IMR-90 (cell line): ENCODE measurements at regions not wholly inside any gene's neighbourhood (a gene's known extent, or its start where the extent isn't known, plus 50 kb on each side); places are given as distances from the start of the nearest gene placed in this dataset.

ENCODE experiments used
- ATAC-seq: fragments of 200-7000 bp; cut with Tn5 transposase; 2 replicates; pipeline ENCODE4 v1.9.1; 2020; ENCODE audit warnings: low read depth, mild to moderate bottlenecking, moderate library complexity
- BruUV-seq: library from RNA; stranded (reverse); fragments of 400-500 nt; replicated peaks from 2 replicates; lab custom pipeline; 2021; lab: Mats Ljungman, UMichigan
- CTCF ChIA-PET: fragments of 300-600 bp; formaldehyde crosslinking; extraction: SDS; loops from one replicate; lab custom pipeline; 2021; ENCODE audit warnings: antibody characterized with exemption; lab: Yijun Ruan, JAX
- POLR2A ChIA-PET: fragments of 300-600 bp; sonication (Branson Sonifier 250); formaldehyde crosslinking; loops from one replicate; lab custom pipeline; 2022; ENCODE audit warnings: antibody characterized with exemption; ENCODE audit not compliant: unreplicated experiment; lab: Charles Lee
- DNase-seq: peaks from one replicate; pipeline ENCODE4 v3.0.0; 2013
- H2AFZ ChIP-seq: replicated peaks from 2 replicates; pipeline ENCODE3; 2013; ENCODE audit warnings: low read length, mild to moderate bottlenecking; ENCODE audit not compliant: poor library complexity
- H2AK5ac ChIP-seq: 2 replicates; pipeline ENCODE4 v1.6.1; 2013; ENCODE audit warnings: low read depth, low read length, inconsistent platforms
- H2AK9ac ChIP-seq: replicated peaks from 2 replicates; pipeline ENCODE3; 2013; ENCODE audit warnings: mild to moderate bottlenecking, low read depth, low read length, moderate library complexity; ENCODE audit not compliant: poor library complexity
- H2BK120ac ChIP-seq: 2 replicates; pipeline ENCODE4 v1.6.1; 2013; ENCODE audit warnings: low read depth, low read length, inconsistent platforms
- H2BK15ac ChIP-seq: 3 replicates; pipeline ENCODE4 v1.6.1; 2013; ENCODE audit warnings: low read depth, low read length, inconsistent platforms
- H2BK20ac ChIP-seq: 2 replicates; pipeline ENCODE4 v1.6.1; 2013; ENCODE audit warnings: low read depth, mild to moderate bottlenecking, inconsistent platforms, low read length, moderate library complexity
- H2BK5ac ChIP-seq: 2 replicates; pipeline ENCODE4 v1.6.1; 2013; ENCODE audit warnings: mild to moderate bottlenecking, low read depth, low read length, inconsistent platforms; ENCODE audit not compliant: poor library complexity, severe bottlenecking
- H3K14ac ChIP-seq: replicated peaks from 2 replicates; pipeline ENCODE4 v1.6.1; 2013; ENCODE audit warnings: low read depth, low read length, inconsistent platforms
- H3K18ac ChIP-seq: 2 replicates; pipeline ENCODE4 v1.6.1; 2013; ENCODE audit warnings: low read depth, low read length, control low read depth
- H3K23ac ChIP-seq: 2 replicates; pipeline ENCODE4 v1.6.1; 2013; ENCODE audit warnings: low read depth, low read length, inconsistent platforms
- H3K27ac ChIP-seq: 2 replicates; pipeline ENCODE4 v1.5.1; 2013; ENCODE audit warnings: mild to moderate bottlenecking, control low read depth, low read length; ENCODE audit not compliant: insufficient read depth
- H3K27me3 ChIP-seq: 2 replicates; pipeline ENCODE4 v1.6.1; 2013; ENCODE audit warnings: low read length; ENCODE audit not compliant: control insufficient read depth, insufficient read depth
- H3K36me3 ChIP-seq: 2 replicates; pipeline ENCODE4 v1.6.1; 2013; ENCODE audit warnings: low read length, mixed read lengths; ENCODE audit not compliant: control insufficient read depth, insufficient read depth
- H3K4ac ChIP-seq: 2 replicates; pipeline ENCODE4 v1.6.1; 2013; ENCODE audit warnings: low read depth, low read length, inconsistent platforms
- H3K4me1 ChIP-seq: 2 replicates; pipeline ENCODE4 v1.6.1; 2013; ENCODE audit warnings: low read length, mixed read lengths; ENCODE audit not compliant: control insufficient read depth, insufficient read depth
- H3K4me2 ChIP-seq: 2 replicates; pipeline ENCODE4 v1.6.1; 2013; ENCODE audit warnings: low read depth, mild to moderate bottlenecking, control low read depth, low read length, moderate library complexity
- H3K4me3 ChIP-seq: 2 replicates; pipeline ENCODE4 v1.5.1; 2013; ENCODE audit warnings: low read depth, mild to moderate bottlenecking, control low read depth, low read length, moderate library complexity; ENCODE audit not compliant: insufficient read depth
- H3K56ac ChIP-seq: 2 replicates; pipeline ENCODE4 v1.6.1; 2013; ENCODE audit warnings: low read length, inconsistent platforms; ENCODE audit not compliant: insufficient read depth; ENCODE audit errors: extremely low read depth
- H3K79me1 ChIP-seq, 2 experiments: 2 replicates each; pipeline ENCODE4 v1.6.1; 2013; ENCODE audit warnings: low read length in 2 of 2, inconsistent platforms in 1 of 2, low read depth in 1 of 2
- H3K9ac ChIP-seq: 2 replicates; pipeline ENCODE4 v1.6.1; 2013; ENCODE audit warnings: low read depth, low read length, control low read depth
- H3K9me1 ChIP-seq: 2 replicates; pipeline ENCODE4 v1.6.1; 2013; ENCODE audit warnings: low read length, inconsistent platforms; ENCODE audit not compliant: insufficient read depth
- H3K9me3 ChIP-seq: 2 replicates; pipeline ENCODE4 v1.6.1; 2013; ENCODE audit warnings: low read length; ENCODE audit not compliant: control insufficient read depth, insufficient read depth
- H4K20me1 ChIP-seq: 2 replicates; pipeline ENCODE4 v1.6.1; 2013; ENCODE audit warnings: low read length, inconsistent platforms; ENCODE audit not compliant: insufficient read depth
- H4K5ac ChIP-seq: 2 replicates; pipeline ENCODE4 v1.6.1; 2013; ENCODE audit warnings: mild to moderate bottlenecking, low read depth, low read length, control low read depth
- H4K8ac ChIP-seq, 2 experiments: 2 replicates each; pipeline ENCODE4 v1.6.1; 2013; ENCODE audit warnings: low read depth in 2 of 2, low read length in 2 of 2, control low read depth in 1 of 2, inconsistent platforms in 1 of 2
- H4K91ac ChIP-seq: 2 replicates; pipeline ENCODE4 v1.6.1; 2013; ENCODE audit warnings: low read depth, low read length, inconsistent platforms; ENCODE audit not compliant: insufficient read depth
- BHLHE40 ChIP-seq: fragments of 150-350 bp; IDR thresholded peaks from 2 replicates; pipeline ENCODE4 v1.6.1; 2016; ENCODE audit warnings: mild to moderate bottlenecking, low read depth, low read length
- CEBPB ChIP-seq: IDR thresholded peaks from 2 replicates; pipeline ENCODE4 v1.6.1; 2012; ENCODE audit warnings: low read depth, low read length, improper control_type of control experiment
- CHD1 ChIP-seq: IDR thresholded peaks from 2 replicates; pipeline ENCODE4 v1.6.1; 2012; ENCODE audit warnings: low read depth, low read length, improper control_type of control experiment
- ELK1 ChIP-seq: fragments of 150-350 bp; IDR thresholded peaks from 2 replicates; pipeline ENCODE4 v1.6.1; 2016; ENCODE audit warnings: low read depth, mild to moderate bottlenecking, low read length, moderate library complexity, borderline replicate concordance
- FOS ChIP-seq: fragments of 150-350 bp; IDR thresholded peaks from 2 replicates; pipeline ENCODE4 v1.6.1; 2016; ENCODE audit warnings: low read depth, low read length
- MAFK ChIP-seq: IDR thresholded peaks from 2 replicates; pipeline ENCODE4 v1.6.1; 2012; ENCODE audit warnings: low read depth, low read length, improper control_type of control experiment
- MAZ ChIP-seq: IDR thresholded peaks from 2 replicates; pipeline ENCODE4 v1.6.1; 2012; ENCODE audit warnings: low read depth, mild to moderate bottlenecking, low read length, improper control_type of control experiment, moderate library complexity, borderline replicate concordance
- MXI1 ChIP-seq: IDR thresholded peaks from 2 replicates; pipeline ENCODE4 v1.6.1; 2012; ENCODE audit warnings: low read depth, mild to moderate bottlenecking, low read length, moderate library complexity, borderline replicate concordance
- NFE2L2 ChIP-seq: fragments of 150-350 bp; IDR thresholded peaks from 2 replicates; pipeline ENCODE4 v1.6.1; 2016; ENCODE audit warnings: low read depth, mild to moderate bottlenecking, low read length
- POLR2A ChIP-seq: IDR thresholded peaks from 2 replicates; pipeline ENCODE4 v1.6.1; 2012; ENCODE audit warnings: mild to moderate bottlenecking, low read depth, low read length
- RAD21 ChIP-seq: IDR thresholded peaks from 2 replicates; pipeline ENCODE4 v1.6.1; 2012; ENCODE audit warnings: low read length, improper control_type of control experiment
- RCOR1 ChIP-seq: IDR thresholded peaks from 2 replicates; pipeline ENCODE4 v1.6.1; 2012; ENCODE audit warnings: mild to moderate bottlenecking, low read length, improper control_type of control experiment; ENCODE audit not compliant: insufficient replicate concordance
- RFX5 ChIP-seq: IDR thresholded peaks from 2 replicates; pipeline ENCODE4 v1.8.0; 2012; ENCODE audit warnings: low read depth, mild to moderate bottlenecking, low read length, moderate library complexity
- SMC3 ChIP-seq: fragments of 150-350 bp; IDR thresholded peaks from 2 replicates; pipeline ENCODE4 v1.6.1; 2016; ENCODE audit warnings: low read depth, mild to moderate bottlenecking, antibody characterized with exemption, low read length, moderate library complexity
- USF2 ChIP-seq: fragments of 150-350 bp; IDR thresholded peaks from 2 replicates; pipeline ENCODE4 v1.6.1; 2017; ENCODE audit warnings: mild to moderate bottlenecking, antibody characterized with exemption, low read length, low read depth
- WGBS, 2 experiments: methylation state at CpG; one replicate each; pipeline versions ENCODE4 v1.1.5 to v1.1.7; 2013; ENCODE audit warnings: missing lambda C conversion rate in 2 of 2; ENCODE audit not compliant: insufficient read length in 1 of 2; ENCODE audit errors: extremely low coverage in 2 of 2; 5-methylcytosine and 5-hydroxymethylcytosine counted together
- dilution Hi-C: fragments of 300-500 bp; cut with HindIII; formaldehyde crosslinking; loops from one replicate; pipeline ENCODE4 v1.14.3; 2018; ENCODE audit warnings: low sequenced_read_pairs; ENCODE audit not compliant: unreplicated experiment
- in situ Hi-C: fragments of 300-500 bp; cut with MboI; formaldehyde crosslinking; loops from 3 replicates; pipeline ENCODE4 v1.14.3; 2019; ENCODE audit warnings: low sequenced_read_pairs, inconsistent platforms, mixed read lengths
- intact Hi-C: fragments of 100-400 bp; cut with micrococcal nuclease; formaldehyde crosslinking; loops from 2 replicates; pipeline ENCODE4 v1.10.0; 2022
- TF ChIP-seq, protein P1 (sequence below): conservative IDR thresholded peaks from 2 replicates; pipeline ENCODE4 v1.5.1; 2012; ENCODE audit warnings: mild to moderate bottlenecking, low read depth, low read length, improper control_type of control experiment

- dilution Hi-C loops: no loop called here
- Histone ChIP-seq H3K4me1 (no peaks in the 10 kb centered on the region), H3K27me3 (no peaks in the 10 kb centered on the region), H3K23ac (no peak overlapping the region), H3K4ac (no peak overlapping the region), H2AK5ac (no peak overlapping the region), H3K56ac (no peak overlapping the region), H2BK20ac (no peak overlapping the region), H3K79me1 (no peaks in the 10 kb centered on the region), H4K20me1 (no peaks in the 10 kb centered on the region), H3K4me3 (no peak overlapping the region), H2BK15ac (no peak overlapping the region), H3K4me2 (no peak overlapping the region), H2AK9ac (no peak overlapping the region), H4K8ac (no peak overlapping the region), H4K5ac (no peak overlapping the region), H3K36me3 (no peaks in the 10 kb centered on the region), H3K9me1 (no peaks in the 10 kb centered on the region), H2BK120ac (no peak overlapping the region), H3K27ac (no peak overlapping the region), H3K18ac (no peak overlapping the region), H3K14ac (no peak overlapping the region), H3K9me3 (peaks cover 75% of the 10 kb centered on the region), H2AFZ (no peak overlapping the region), H3K9ac (no peak overlapping the region), H2BK5ac (no peak overlapping the region), H4K91ac (no peak overlapping the region)
- ATAC-seq (no peak), DNase-seq (no peak)
- 14% methylated on average over 1 of the region's 1 CpG; no CpG with 5 or more reads in 1 of the 2 experiments for WGBS, 2 experiments
- ChIA-PET POLR2A (no interaction called here), CTCF (no interaction called here)
- intact Hi-C loops: no loop called here
- BruUV-seq: no TSS peak
- in situ Hi-C loops: no loop called here
- TF ChIP-seq RAD21: no peak
- no peak for TF ChIP-seq BHLHE40
- no peak for TF ChIP-seq FOS
- TF ChIP-seq SMC3: no peak
- no peak for TF ChIP-seq NFE2L2
- TF ChIP-seq MAFK: no peak
- no peak for TF ChIP-seq POLR2A
- no peak for TF ChIP-seq MXI1
- no peak for TF ChIP-seq CEBPB
- TF ChIP-seq, protein P1, sequence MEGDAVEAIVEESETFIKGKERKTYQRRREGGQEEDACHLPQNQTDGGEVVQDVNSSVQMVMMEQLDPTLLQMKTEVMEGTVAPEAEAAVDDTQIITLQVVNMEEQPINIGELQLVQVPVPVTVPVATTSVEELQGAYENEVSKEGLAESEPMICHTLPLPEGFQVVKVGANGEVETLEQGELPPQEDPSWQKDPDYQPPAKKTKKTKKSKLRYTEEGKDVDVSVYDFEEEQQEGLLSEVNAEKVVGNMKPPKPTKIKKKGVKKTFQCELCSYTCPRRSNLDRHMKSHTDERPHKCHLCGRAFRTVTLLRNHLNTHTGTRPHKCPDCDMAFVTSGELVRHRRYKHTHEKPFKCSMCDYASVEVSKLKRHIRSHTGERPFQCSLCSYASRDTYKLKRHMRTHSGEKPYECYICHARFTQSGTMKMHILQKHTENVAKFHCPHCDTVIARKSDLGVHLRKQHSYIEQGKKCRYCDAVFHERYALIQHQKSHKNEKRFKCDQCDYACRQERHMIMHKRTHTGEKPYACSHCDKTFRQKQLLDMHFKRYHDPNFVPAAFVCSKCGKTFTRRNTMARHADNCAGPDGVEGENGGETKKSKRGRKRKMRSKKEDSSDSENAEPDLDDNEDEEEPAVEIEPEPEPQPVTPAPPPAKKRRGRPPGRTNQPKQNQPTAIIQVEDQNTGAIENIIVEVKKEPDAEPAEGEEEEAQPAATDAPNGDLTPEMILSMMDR: no peak
- no peak for TF ChIP-seq MAZ
- no peak for TF ChIP-seq RCOR1
- TF ChIP-seq CHD1: no peak
- no peak for TF ChIP-seq ELK1
- TF ChIP-seq RFX5: no peak
- no peak for TF ChIP-seq USF2
Measured at GRCh38 chr14:105857220-105857825, 330.9 kb downstream of the TMEM121 start.
